GM18511 (cell line): ENCODE measurements at regions not wholly inside any gene's neighbourhood (a gene's known extent, or its start where the extent isn't known, plus 50 kb on each side); places are given as distances from the start of the nearest gene placed in this dataset.

ENCODE experiments used
- ATAC-seq: cut with Tn5 transposase; IDR thresholded peaks from one replicate; pipeline ENCODE4 v1.9.1; 2021; ENCODE audit warnings: mild to moderate bottlenecking, moderate library complexity; ENCODE audit not compliant: unreplicated experiment

- no peak for ATAC-seq
Observed at GRCh38 chr4:30837131-30837539, 117.0 kb downstream of the PCDH7 start.

DNA sequence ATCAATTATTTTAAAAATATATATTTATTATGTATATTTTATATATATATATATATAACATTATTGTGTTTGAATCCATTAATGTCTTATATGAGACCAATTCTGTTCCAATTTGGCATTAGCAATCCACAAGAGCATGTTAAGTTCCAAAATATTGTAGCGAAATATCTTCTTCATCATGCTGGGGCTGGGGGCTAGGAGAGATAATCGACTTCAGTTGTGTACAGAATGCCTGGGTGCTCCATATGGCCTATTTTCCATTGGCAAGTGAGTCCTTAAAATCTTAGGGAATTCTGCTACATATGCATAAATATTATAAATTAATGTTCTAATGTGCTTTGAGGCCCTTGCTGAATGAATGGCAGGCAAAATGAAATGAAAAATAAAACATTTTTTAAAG, 117.7 kb downstream of the PCDH7 start:
- no peak for ATAC-seq

DNA sequence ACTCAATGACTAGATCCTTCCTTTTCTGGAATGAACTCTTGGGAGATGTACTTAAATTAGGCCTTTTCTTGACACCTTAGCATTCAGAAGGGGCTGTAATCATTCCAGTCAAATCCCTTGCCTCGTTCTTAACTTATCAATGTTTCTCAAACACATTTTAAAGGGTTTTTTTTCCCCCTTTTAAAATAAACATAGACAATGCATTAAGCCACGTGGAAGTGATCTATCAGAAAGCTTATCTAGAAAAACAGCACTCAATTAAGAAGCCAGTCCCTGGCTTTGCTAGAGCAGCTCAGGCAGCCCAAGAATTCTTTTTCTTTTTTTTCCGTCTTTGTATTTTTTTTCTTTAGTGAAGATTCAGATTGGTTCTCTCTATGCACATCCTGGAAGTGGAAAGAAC, 118.2 kb downstream of the PCDH7 start:
- no peak for ATAC-seq

DNA sequence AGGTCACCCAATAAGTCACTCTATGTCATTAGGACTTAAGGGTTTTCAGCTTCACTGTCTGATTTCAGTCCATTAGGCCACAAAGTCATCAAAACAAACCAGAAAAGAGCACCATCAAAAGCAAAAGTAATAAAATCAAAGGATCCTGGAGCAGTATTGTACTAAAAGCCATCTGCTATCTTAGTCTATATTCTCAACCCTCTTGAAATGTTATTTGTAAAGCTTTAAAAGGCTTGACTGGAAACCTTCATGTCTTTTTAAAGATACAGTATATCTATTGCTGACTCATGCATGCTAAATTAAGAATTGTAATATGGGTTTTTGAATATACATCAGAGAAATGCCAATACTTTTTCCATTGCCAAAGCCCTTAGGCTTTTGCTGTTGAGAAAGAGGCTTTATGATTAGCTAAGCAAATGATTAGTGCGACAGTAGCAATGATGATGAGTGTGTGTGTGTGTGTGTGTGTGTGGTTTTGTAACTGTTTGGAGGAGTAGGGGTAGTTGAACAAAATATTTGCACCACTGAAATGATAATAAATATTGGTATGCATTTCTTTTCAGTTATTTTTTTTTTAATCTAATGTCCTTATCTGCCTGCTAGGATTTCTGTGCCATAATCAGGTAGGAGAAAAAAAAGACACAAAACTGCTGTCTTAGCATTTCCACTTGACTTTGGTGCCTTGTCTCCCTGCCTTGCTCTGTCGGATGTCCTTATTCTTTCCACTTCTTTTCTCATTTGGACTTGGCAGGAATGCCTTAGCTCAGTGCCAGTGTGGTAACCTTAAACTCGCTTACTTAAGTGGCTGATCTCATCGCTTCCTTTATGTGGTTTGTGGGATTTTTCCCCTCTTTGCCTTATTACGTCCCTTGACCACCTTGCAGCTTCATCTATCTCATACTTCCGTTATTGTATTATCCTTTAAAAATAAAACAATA, 119.7 kb downstream of the PCDH7 start:
- no peak for ATAC-seq

GRCh38 chr4:30840571-30840970, 120.4 kb downstream of the PCDH7 start:
- no peak for ATAC-seq

- ATAC-seq: no peak
Observed at GRCh38 chr4:30842142-30842541, 122.0 kb downstream of the PCDH7 start.

GRCh38 chr4:30842689-30843088, 122.5 kb downstream of the PCDH7 start:
- ATAC-seq: no peak

DNA sequence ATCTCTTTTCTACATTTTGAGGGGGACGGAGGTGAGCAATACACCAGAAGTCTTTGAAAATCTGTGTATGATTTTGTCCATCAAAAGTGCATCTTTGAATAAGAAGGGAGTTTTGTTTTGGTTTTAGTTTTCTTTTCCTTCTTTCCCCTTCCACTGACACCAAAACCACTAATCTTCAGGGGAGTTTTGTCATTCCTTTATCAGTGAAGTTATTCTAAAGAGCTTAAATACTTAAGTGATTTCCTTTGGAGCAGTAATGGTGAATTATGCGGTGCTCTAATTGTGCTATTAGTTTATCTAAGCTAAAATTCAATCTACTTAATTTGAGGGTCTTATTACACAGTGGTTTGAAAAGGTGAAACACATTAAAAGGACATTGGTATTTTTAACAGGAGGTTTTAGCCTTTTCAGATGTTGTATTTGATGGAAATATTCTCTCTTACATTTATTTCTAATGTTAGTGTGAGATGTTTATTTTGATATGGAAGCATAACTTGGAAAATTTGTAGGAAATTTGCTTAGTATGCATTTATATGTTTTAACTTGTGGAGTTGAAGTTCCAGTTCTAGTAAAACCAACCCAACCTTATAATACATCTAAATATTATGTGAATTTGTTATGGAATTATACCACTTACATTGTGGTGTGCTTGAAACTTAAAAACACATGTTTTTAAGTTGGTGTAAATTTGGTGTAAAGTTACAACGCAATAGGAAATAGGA, 124.9 kb downstream of the PCDH7 start:
- no peak for ATAC-seq

DNA sequence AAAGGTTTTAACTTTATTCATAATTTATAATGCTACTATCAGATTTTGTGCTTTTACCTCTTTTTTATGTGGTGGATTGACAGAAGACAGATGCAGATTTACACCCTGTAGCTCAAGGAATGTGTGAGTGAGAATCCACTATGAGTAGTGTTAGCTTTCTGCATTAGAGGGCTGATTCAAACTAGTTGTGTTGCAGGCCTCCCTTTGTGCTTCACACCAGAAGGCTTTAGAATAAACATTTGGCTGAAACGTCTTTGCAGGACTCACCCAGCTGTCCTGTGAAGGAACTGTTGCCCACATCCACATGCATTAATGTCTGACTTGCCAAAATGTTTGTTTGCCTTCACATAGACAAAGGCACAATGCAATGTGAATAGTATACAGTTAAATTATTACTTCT, 127.0 kb downstream of the PCDH7 start:
- ATAC-seq: no peak

DNA sequence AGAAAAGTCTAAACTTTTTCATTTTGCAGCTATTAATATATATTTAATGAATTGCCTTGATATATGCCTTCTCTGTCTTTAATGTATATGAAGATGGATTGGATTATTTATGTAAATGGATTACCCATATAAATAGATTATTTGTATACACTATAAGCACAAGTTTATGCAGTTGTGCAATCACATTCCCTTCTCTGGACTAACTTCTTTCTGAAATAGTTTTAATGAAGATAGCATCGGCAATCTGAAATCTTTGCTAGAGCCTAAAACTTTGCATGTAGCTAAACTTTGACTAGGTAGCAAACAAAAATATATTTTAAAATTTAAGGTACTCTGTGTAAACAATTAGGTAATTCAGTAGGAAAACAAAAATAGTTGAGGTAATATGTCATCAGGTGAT, 127.8 kb downstream of the PCDH7 start:
- no peak for ATAC-seq

DNA sequence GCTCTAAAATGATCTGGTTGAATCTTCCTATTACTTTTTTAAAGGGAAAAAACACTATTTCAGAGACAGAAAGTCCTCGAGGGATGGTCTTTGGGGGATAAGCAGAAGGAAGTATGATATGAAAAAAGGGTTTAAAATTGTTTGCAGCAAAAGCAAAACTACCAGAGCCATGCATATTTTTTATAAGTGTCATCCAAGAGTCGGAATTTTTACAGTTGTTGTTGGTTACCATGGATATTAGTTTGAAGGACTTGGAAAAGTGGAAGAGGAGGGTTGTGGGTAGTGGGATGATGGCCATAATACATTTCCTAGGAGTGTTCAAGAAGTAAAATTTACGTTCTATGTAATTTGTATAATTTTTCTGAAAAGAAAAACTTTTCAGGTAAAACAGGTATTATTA, 134.4 kb downstream of the PCDH7 start:
- no peak for ATAC-seq

GRCh38 chr4:30855232-30855631, 135.1 kb downstream of the PCDH7 start:
- ATAC-seq: no peak

GRCh38 chr4:30856795-30857564, 136.8 kb downstream of the PCDH7 start:
- ATAC-seq: no peak

DNA sequence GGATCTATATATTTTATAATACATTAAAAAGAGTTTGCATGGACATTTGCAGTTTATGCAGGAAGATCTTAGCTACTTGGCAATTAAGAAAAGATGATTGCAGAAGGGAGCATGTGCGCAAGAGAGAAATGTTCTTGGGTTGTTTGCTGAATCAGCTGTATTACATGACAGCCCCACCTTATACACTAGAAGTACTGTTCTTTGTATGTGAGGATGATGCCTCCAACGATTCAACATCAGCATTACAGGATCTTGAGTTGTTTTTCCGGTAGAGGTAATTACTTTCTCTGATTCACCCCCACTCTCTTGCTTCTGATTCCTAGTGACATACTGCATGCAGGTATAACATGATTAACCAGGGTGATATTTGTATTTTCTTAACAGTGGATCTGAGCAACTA, 140.8 kb downstream of the PCDH7 start:
- no peak for ATAC-seq

DNA sequence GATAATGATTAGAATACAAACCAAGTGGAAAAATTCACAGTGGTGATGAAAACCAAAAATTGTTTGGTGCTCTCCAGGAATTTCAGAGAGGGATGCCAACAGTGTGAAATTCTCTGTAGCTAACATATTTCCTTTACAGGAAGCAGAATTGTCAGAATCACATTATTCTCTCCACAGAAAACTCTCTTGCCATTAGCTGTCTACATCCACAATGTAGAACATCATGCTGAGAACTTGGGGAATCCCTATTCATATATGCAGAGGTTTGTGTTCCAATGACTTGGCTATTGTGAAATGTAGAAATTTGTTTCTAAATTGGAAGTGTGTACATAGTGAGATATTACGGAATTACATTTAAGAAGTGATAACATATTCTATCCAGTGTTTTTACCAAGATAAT, 142.0 kb downstream of the PCDH7 start:
- ATAC-seq: no peak

DNA sequence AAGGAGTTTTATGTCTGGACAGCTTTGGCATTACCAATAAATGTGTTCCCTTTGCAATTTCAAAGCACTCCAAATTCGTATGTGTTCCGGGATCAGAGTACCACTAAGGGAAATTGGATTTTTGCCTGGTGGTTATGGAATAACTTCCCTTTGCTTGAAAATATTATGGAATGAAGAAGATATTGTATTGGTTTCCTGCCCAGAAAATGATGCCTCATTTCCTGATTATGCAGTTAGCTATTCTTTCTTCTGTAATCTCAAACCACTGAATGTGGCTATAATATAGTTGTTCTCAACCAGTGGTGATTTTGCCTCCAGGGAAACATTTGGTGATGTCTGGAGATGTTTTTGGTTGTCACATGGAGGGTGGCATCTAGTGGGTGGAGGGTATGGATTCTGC, 142.9 kb downstream of the PCDH7 start:
- ATAC-seq: no peak

DNA sequence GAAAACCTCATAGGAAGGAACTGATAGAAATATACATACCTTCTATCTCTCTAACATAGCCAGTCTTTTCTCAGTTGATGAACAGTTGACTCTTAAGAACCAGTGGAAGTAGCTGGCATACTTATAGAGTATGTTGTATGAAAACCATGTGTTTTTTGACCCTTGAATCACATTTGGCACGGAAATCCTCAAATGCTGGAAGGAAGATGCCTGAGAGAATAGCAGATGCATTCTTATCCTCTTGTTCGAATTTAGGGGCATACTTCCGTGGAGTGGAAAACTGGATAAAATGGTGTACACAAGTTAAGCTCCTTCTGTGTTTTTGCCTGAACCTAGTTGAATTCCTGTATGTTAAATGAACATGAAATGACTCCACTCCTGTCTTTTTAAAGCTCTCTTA, 145.5 kb downstream of the PCDH7 start:
- ATAC-seq: no peak

DNA sequence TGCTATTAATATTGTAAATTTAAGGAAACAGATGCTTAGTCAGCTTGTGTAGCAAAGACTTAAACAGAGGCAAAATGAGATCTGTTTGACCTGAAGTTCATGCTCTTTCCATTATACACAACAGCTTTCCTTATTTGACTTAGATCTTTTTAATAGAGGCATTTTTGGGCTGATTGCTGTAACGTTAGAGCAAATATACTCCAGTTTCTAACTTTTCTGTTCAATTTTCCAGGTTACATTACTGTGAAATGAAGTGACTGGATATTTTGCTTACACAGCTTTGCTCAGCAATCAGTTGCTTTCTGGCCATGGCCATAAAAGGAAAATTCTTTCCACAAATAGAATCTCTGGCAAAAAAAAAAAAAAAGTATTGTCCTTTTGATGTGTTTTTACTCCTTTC, 146.2 kb downstream of the PCDH7 start:
- no peak for ATAC-seq

DNA sequence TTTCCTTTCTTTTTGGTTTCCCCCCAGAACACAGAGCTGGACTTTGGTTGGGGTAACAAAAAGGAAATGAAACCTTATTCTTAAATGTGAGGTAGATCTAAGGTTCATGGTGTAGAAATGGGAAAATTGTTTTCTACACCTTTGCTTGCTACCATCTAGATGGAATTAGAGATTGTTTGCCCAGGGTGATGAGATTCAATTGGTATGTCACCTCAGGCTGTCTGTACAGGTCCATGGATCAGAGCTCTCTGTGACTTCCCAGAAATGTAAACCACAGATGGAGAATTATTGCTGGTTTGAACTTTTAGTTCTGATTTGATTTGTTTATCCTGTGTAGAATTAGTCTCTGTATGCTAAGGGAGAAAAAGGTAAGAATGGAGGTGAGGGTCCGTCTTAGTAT, 146.7 kb downstream of the PCDH7 start:
- ATAC-seq: no peak

GRCh38 chr4:30867427-30867826, 147.3 kb downstream of the PCDH7 start:
- ATAC-seq: no peak

GRCh38 chr4:30868111-30868895, 148.1 kb downstream of the PCDH7 start:
- ATAC-seq: no peak
